HL-60 (cell line): ENCODE measurements at regions not wholly inside any gene's neighbourhood (a gene's known extent, or its start where the extent isn't known, plus 50 kb on each side); places are given as distances from the start of the nearest gene placed in this dataset.

ENCODE experiments used
- CTCF ChIP-seq: IDR thresholded peaks from one replicate; pipeline ENCODE4 v1.5.1; 2011; ENCODE audit warnings: low read length, control low read depth, inconsistent platforms; ENCODE audit not compliant: insufficient read depth
- POLR2AphosphoS5 ChIP-seq: IDR thresholded peaks from 2 replicates; pipeline ENCODE4 v1.6.1; 2012; ENCODE audit warnings: low read depth
- REST ChIP-seq: IDR thresholded peaks from 2 replicates; pipeline ENCODE4 v1.6.1; 2012; ENCODE audit warnings: low read depth; ENCODE audit not compliant: insufficient replicate concordance

DNA sequence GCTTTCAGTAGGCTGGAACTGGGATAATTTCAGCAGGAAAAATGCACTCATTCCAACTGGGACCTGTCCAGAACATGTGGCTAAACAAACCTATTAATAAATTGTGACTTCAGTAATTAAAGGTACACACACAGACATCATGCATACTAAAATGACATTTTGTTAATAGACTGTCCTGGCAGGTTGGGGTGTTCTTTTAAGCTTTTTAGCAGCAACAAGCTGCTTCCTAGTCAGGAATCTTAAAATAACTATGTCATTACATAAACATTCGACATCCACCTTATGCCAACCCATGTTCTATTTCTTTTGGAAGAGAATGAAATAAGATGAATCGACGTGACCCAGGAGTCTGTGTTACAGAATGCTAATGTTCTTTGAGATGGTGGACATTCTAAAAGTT is 435.7 kb downstream of the TXNL1 start:
- TF ChIP-seq POLR2AphosphoS5 = no peak
- no peak for TF ChIP-seq CTCF
- no peak for TF ChIP-seq REST
